Right lobe of liver (tissue), 4 donors: ENCODE measurements at regions not wholly inside any gene's neighbourhood (a gene's known extent, or its start where the extent isn't known, plus 50 kb on each side); places are given as distances from the start of the nearest gene placed in this dataset.

ENCODE experiments used
- POLR2A ChIP-seq: fragments of 450-650 bp; IDR thresholded peaks from one replicate; pipeline ENCODE4 v1.6.1; 2017; ENCODE audit warnings: antibody characterized with exemption, mild to moderate bottlenecking
- TF ChIP-seq, protein P1 (sequence below), 4 donors: fragments of 200-600 bp in 3 of 4; fragments of 450-650 bp in 1 of 4; IDR thresholded peaks; one replicate each; pipeline versions ENCODE4 v1.5.1 to v1.8.0; 2016 to 2022; ENCODE audit warnings: antibody characterized with exemption in 4 of 4, mild to moderate bottlenecking in 2 of 4
- donor health status: DM: no; HTN: no; CAD: no.
- donor health status: DM: no; HTN: no; CAD: no.
- donor health status: DM: no; HTN: yes; CAD: no.

- TF ChIP-seq, protein P1, sequence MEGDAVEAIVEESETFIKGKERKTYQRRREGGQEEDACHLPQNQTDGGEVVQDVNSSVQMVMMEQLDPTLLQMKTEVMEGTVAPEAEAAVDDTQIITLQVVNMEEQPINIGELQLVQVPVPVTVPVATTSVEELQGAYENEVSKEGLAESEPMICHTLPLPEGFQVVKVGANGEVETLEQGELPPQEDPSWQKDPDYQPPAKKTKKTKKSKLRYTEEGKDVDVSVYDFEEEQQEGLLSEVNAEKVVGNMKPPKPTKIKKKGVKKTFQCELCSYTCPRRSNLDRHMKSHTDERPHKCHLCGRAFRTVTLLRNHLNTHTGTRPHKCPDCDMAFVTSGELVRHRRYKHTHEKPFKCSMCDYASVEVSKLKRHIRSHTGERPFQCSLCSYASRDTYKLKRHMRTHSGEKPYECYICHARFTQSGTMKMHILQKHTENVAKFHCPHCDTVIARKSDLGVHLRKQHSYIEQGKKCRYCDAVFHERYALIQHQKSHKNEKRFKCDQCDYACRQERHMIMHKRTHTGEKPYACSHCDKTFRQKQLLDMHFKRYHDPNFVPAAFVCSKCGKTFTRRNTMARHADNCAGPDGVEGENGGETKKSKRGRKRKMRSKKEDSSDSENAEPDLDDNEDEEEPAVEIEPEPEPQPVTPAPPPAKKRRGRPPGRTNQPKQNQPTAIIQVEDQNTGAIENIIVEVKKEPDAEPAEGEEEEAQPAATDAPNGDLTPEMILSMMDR (IDR thresholded peaks at IDR 0.05), result no peak
- no peak for TF ChIP-seq POLR2A
These were observed 71.5 kb upstream of the ERG start for GRCh38 chr21:38569733-38570132.
